BE2C (cell line): ENCODE measurements at regions not wholly inside any gene's neighbourhood (a gene's known extent, or its start where the extent isn't known, plus 50 kb on each side); places are given as distances from the start of the nearest gene placed in this dataset.
"Not testable (repeated sequence)": the region's sequence is repeated elsewhere in the genome, so short reads cannot be mapped to it uniquely, and the experiment has no call there.

Experiments used
- DNase-seq: peaks from one replicate; pipeline ENCODE4 v3.0.0-alpha.2; 2020
- H3K27me3 ChIP-seq: fragments of 250-450 bp; sonication (Bioruptor Pico); 2 replicates; pipeline ENCODE4 v1.5.1; 2020; ENCODE audit warnings: mild to moderate bottlenecking
- H3K36me3 ChIP-seq: fragments of 250-450 bp; sonication (Bioruptor Pico); 2 replicates; pipeline ENCODE4 v1.5.1; 2020; ENCODE audit warnings: mild to moderate bottlenecking
- H3K4me1 ChIP-seq: fragments of 250-450 bp; sonication (Bioruptor Pico); 2 replicates; pipeline ENCODE4 v1.5.1; 2020
- H3K4me3 ChIP-seq: 2 replicates; pipeline ENCODE4 v1.5.1; 2011; ENCODE audit warnings: low read depth, low read length
- H3K9me3 ChIP-seq: fragments of 250-450 bp; sonication (Bioruptor Pico); 2 replicates; pipeline ENCODE4 v1.5.1; 2020
- CTCF ChIP-seq: IDR thresholded peaks from 2 replicates; pipeline ENCODE4 v1.5.1; 2012; ENCODE audit warnings: mild to moderate bottlenecking, low read depth, low read length

- no peak for TF ChIP-seq CTCF
- Histone ChIP-seq H3K4me1 (no peaks in the 10 kb centered on the region), H3K9me3 (no peaks in the 10 kb centered on the region), H3K36me3 (no peaks in the 10 kb centered on the region), H3K4me3 (no peak overlapping the region), H3K27me3 (no peaks in the 10 kb centered on the region)
- DNase-seq, result no peak
Measured at GRCh38 chr16:65244787-65245186, 122.9 kb upstream of the CDH11 start.

GRCh38 chr16:65235339-65236177 is 113.7 kb upstream of the CDH11 start:
- TF ChIP-seq CTCF, result no peak
- Histone ChIP-seq H3K27me3 (no peaks in the 10 kb centered on the region), H3K4me1 (no peaks in the 10 kb centered on the region), H3K36me3 (no peaks in the 10 kb centered on the region), H3K9me3 (no peaks in the 10 kb centered on the region), H3K4me3 (no peak overlapping the region)
- no peak for DNase-seq

- not testable (repeated sequence) for H3K4me1 ChIP-seq, H3K9me3 ChIP-seq, H3K4me3 ChIP-seq, H3K27me3 ChIP-seq, H3K36me3 ChIP-seq, DNase-seq
Measured at GRCh38 chr16:65234721-65235320, 113.0 kb upstream of the CDH11 start.

GRCh38 chr16:65229191-65229662 is 107.4 kb upstream of the CDH11 start:
- no peaks in the 10 kb centered on the region for H3K27me3 ChIP-seq
- H3K4me3 ChIP-seq, result no peak overlapping the region
- no peaks in the 10 kb centered on the region for H3K36me3 ChIP-seq
- no peaks in the 10 kb centered on the region for H3K9me3 ChIP-seq
- TF ChIP-seq CTCF, result no peak
- DNase-seq, result no peak
- no peaks in the 10 kb centered on the region for H3K4me1 ChIP-seq

GRCh38 chr16:65227150-65227835 is 105.4 kb upstream of the CDH11 start:
- no peak for TF ChIP-seq CTCF
- Histone ChIP-seq H3K4me1 (no peaks in the 10 kb centered on the region), H3K27me3 (no peaks in the 10 kb centered on the region), H3K4me3 (no peak overlapping the region), H3K9me3 (no peaks in the 10 kb centered on the region), H3K36me3 (no peaks in the 10 kb centered on the region)
- DNase-seq, result no peak

GRCh38 chr16:65226077-65226476 is 104.2 kb upstream of the CDH11 start:
- Histone ChIP-seq H3K4me1 (no peaks in the 10 kb centered on the region), H3K4me3 (no peak overlapping the region), H3K36me3 (no peaks in the 10 kb centered on the region), H3K27me3 (no peaks in the 10 kb centered on the region), H3K9me3 (no peaks in the 10 kb centered on the region)
- no peak for TF ChIP-seq CTCF
- DNase-seq, result no peak
